Breast epithelium (tissue), 4 donors: ENCODE measurements at regions not wholly inside any gene's neighbourhood (a gene's known extent, or its start where the extent isn't known, plus 50 kb on each side); places are given as distances from the start of the nearest gene placed in this dataset.
"Not testable (repeated sequence)": the region's sequence is repeated elsewhere in the genome, so short reads cannot be mapped to it uniquely, and the experiment has no call there.

Source experiments
- DNase-seq, 2 donors: peaks; one replicate each; pipeline ENCODE4 v3.0.0-alpha.2; 2019; ENCODE audit warnings: low spot score in 2 of 2
- H3K27ac ChIP-seq, 2 donors: fragments of 200-600 bp; sonication (generic) in 1 of 2; one replicate each; pipeline ENCODE4 v1.5.1; 2016 to 2019; ENCODE audit warnings: mild to moderate bottlenecking in 1 of 2
- H3K27me3 ChIP-seq, 2 donors: fragments of 200-600 bp; sonication (generic) in 1 of 2; one replicate each; pipeline versions ENCODE4 v1.5.1 to v1.6.0; 2017 to 2019; ENCODE audit warnings: control low read depth in 1 of 2, mild to moderate bottlenecking in 1 of 2
- H3K36me3 ChIP-seq: fragments of 200-600 bp; one replicate; pipeline ENCODE4 v1.5.1; 2019
- H3K4me1 ChIP-seq, 2 donors: fragments of 200-600 bp; sonication (generic); one replicate each; pipeline ENCODE4 v1.5.1; 2016 to 2019; ENCODE audit warnings: control low read depth in 1 of 2
- H3K4me3 ChIP-seq, 3 donors: fragments of 200-600 bp; sonication (generic); 1 replicate in 2 of 3; 2 replicates in 1 of 3; pipeline ENCODE4 v1.5.1; 2016 to 2019; ENCODE audit warnings: mild to moderate bottlenecking in 3 of 3, moderate library complexity in 2 of 3
- H3K9me3 ChIP-seq, 2 donors: fragments of 200-600 bp; sonication (generic) in 1 of 2; one replicate each; pipeline ENCODE4 v1.5.1; 2016 to 2019; ENCODE audit warnings: control low read depth in 1 of 2
- POLR2A ChIP-seq: fragments of 450-650 bp; IDR thresholded peaks from one replicate; pipeline ENCODE4 v1.6.1; 2016; ENCODE audit warnings: antibody characterized with exemption, mild to moderate bottlenecking, moderate library complexity
- POLR2AphosphoS5 ChIP-seq, 3 donors: sonication (generic); formaldehyde crosslinking; IDR thresholded peaks; one replicate each; pipeline ENCODE4 v1.6.1; 2017; ENCODE audit warnings: antibody characterized with exemption in 3 of 3
- intact Hi-C: fragments of 100-400 bp; cut with DNase I; formaldehyde crosslinking; loops from one replicate; pipeline ENCODE4 v1.15.1; 2023; ENCODE audit warnings: low total_unique reads
- TF ChIP-seq, protein P1 (sequence below), 3 donors: fragments of 450-650 bp; IDR thresholded peaks; one replicate each; pipeline ENCODE4 v1.5.1; 2016 to 2017; ENCODE audit warnings: antibody characterized with exemption in 3 of 3, mild to moderate bottlenecking in 3 of 3, moderate library complexity in 3 of 3

DNA sequence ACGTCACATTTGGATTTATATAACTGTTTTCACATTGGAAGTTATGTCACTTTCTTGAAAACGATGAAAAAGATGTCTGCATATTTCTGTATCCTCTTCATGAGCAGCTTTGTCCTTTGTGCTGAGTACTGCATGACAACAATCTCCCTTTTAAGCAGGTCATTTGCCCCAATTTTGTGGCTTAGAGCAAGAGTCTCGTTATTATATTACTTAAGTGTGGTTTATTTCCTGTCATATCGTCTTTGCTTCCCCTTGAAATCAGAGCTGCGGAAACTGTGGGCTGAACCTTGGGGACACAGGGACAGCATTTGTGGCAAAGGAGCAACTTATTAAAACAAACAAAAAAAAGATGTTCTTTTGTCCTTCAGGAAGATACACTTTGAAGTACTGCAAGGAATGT, 254.0 kb upstream of the DSEL start:
- DNase-seq, result no peak
- H3K4me3 ChIP-seq, result no peak overlapping the region
- no peak for TF ChIP-seq POLR2AphosphoS5 (IDR thresholded peaks at IDR 0.05)
- TF ChIP-seq, protein P1, sequence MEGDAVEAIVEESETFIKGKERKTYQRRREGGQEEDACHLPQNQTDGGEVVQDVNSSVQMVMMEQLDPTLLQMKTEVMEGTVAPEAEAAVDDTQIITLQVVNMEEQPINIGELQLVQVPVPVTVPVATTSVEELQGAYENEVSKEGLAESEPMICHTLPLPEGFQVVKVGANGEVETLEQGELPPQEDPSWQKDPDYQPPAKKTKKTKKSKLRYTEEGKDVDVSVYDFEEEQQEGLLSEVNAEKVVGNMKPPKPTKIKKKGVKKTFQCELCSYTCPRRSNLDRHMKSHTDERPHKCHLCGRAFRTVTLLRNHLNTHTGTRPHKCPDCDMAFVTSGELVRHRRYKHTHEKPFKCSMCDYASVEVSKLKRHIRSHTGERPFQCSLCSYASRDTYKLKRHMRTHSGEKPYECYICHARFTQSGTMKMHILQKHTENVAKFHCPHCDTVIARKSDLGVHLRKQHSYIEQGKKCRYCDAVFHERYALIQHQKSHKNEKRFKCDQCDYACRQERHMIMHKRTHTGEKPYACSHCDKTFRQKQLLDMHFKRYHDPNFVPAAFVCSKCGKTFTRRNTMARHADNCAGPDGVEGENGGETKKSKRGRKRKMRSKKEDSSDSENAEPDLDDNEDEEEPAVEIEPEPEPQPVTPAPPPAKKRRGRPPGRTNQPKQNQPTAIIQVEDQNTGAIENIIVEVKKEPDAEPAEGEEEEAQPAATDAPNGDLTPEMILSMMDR (IDR thresholded peaks at IDR 0.05), result no peak
- TF ChIP-seq POLR2A, result no peak
- no peak overlapping the region for H3K27ac ChIP-seq
- no peaks in the 10 kb centered on the region for H3K4me1 ChIP-seq
- intact Hi-C loops, result no loop called here
- no peaks in the 10 kb centered on the region for H3K9me3 ChIP-seq
- H3K36me3 ChIP-seq, result no peaks in the 10 kb centered on the region
- H3K27me3 ChIP-seq, result no peaks in the 10 kb centered on the region

DNA sequence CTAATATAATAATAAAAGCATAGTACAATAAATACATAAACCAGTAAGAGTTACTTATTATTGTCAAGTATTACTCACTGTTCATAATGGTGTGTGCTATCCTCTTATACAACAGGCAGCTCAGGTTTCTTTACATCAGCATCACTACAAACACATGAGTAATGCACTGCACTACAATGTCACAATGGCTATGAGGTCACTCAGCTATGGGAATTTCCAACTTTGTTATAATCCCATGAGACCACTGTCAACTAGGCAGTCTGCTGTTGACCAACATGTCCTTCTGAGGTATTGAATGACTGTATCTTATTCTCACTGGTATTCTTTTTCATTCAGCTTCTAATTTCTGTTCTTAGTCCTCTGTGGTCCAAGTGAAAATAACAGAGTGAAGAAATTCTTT, 250.4 kb upstream of the DSEL start:
- no peak overlapping the region for H3K4me3 ChIP-seq
- no peaks in the 10 kb centered on the region for H3K36me3 ChIP-seq
- TF ChIP-seq, protein P1 (IDR thresholded peaks at IDR 0.05), result no peak
- TF ChIP-seq POLR2A, result no peak
- no peak for TF ChIP-seq POLR2AphosphoS5 (IDR thresholded peaks at IDR 0.05)
- H3K27ac ChIP-seq, result no peak overlapping the region
- no peaks in the 10 kb centered on the region for H3K4me1 ChIP-seq
- DNase-seq, result no peak
- H3K27me3 ChIP-seq, result no peaks in the 10 kb centered on the region
- intact Hi-C loops, result no loop called here
- H3K9me3 ChIP-seq, result no peaks in the 10 kb centered on the region

DNA sequence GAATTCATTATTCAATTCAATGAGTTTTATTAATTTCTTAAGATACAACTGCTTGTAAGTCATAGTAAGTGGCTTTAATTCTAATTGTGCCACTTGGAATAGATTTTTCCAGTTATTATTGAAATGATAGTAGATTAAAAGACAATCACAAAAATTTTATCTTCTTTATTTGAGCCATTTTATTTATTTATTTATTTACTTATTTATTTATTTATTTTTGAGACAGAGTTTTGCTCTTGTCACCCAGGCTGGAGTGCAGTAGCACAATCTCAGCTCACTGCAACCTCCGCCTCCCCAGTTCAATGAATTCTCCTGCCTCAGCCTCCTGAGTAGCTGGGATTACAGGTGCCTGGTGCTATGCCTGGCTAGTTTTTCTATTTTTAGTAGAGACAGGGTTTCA, 235.7 kb upstream of the DSEL start:
- H3K4me3 ChIP-seq, H3K36me3 ChIP-seq, H3K9me3 ChIP-seq, H3K4me1 ChIP-seq, intact Hi-C loops, H3K27me3 ChIP-seq, H3K27ac ChIP-seq, DNase-seq: not testable (repeated sequence)

DNA sequence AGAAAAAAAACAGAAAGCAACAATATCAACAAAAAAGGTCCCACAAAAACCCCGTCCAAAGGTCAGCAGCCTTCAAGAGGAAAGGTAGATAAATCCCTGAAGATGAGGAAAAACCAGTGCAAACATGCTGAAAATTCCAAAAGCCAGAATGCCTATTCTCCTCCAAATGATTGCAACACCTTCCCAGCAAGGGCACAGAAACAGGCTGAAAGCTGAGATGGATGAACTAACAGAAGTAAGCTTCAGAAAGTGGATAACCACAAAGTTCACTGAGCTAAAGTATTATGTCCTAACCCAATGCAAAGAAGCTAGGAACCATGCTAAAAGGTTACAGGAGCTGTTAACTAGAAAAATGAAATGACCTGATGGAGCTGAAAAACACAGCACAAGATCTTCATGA, 226.4 kb upstream of the DSEL start:
- no peak for TF ChIP-seq POLR2A
- Histone ChIP-seq H3K9me3 (peaks cover 0 to 11% of the 10 kb centered on the region in 2 donors), H3K27ac (no peak overlapping the region), H3K36me3 (no peaks in the 10 kb centered on the region), H3K27me3 (no peaks in the 10 kb centered on the region), H3K4me1 (no peaks in the 10 kb centered on the region), H3K4me3 (no peak overlapping the region)
- intact Hi-C loops, result no loop called here
- DNase-seq, result no peak

DNA sequence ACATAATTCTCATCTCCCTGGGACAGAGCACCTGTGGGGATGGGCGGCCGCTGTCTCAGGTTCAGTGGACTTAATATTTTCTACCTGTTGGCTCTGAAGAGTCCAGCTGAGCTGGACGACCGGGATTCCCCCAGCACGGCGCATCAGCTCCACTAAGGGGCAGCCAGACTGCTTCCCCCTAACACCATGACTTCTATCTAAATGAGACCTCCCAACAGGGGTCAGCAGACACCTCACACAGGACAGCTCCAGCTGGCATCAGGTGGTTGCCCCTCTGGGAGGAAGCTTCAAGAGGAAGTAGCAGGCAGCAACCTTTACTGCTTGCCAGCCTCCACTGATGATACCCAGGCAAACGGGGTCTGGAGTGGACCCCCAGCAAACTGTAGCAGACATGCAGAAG, 226.0 kb upstream of the DSEL start:
- intact Hi-C loops, result no loop called here
- Histone ChIP-seq H3K36me3 (no peaks in the 10 kb centered on the region), H3K4me1 (no peaks in the 10 kb centered on the region), H3K27me3 (no peaks in the 10 kb centered on the region), H3K9me3 (peaks cover 0 to 7% of the 10 kb centered on the region in 2 donors), H3K27ac (no peak overlapping the region), H3K4me3 (no peak overlapping the region)
- TF ChIP-seq POLR2A (no peak), POLR2AphosphoS5 (IDR thresholded peaks at IDR 0.05) (no peak)
- TF ChIP-seq, protein P1 (IDR thresholded peaks at IDR 0.05), result no peak
- no peak for DNase-seq

DNA sequence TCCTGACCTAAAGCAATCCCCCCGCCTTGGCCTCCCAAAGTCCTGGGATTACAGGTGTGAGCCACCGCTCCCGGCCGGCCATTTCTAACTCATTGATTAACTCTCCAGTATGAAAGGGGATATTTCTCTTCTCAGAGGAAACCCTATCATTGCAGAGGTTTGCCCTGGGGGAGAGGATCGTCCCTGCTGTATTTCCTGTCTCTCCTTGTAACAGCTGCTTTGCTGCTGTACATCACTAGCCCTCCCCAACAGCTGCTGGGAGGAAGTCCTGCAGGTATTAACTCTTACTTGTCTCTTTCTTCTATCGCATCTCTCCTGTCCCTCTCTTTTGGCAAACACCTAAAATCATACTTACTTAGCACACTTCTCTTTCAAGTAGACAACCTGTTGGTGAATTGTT, 219.0 kb upstream of the DSEL start:
- Histone ChIP-seq H3K27me3 (no peaks in the 10 kb centered on the region), H3K4me3 (no peak overlapping the region), H3K4me1 (no peaks in the 10 kb centered on the region), H3K27ac (no peak overlapping the region), H3K36me3 (no peaks in the 10 kb centered on the region), H3K9me3 (no peaks in the 10 kb centered on the region)
- intact Hi-C loops, result no loop called here
- no peak for DNase-seq
- TF ChIP-seq POLR2AphosphoS5 (IDR thresholded peaks at IDR 0.05) (no peak), POLR2A (no peak)
- TF ChIP-seq, protein P1 (IDR thresholded peaks at IDR 0.05), result no peak
